Pons (tissue), 1 donor: ENCODE measurements at regions not wholly inside any gene's neighbourhood (a gene's known extent, or its start where the extent isn't known, plus 50 kb on each side); places are given as distances from the start of the nearest gene placed in this dataset.

Source experiments
- DNase-seq: peaks from one replicate; pipeline ENCODE4 v3.0.0-alpha.2; 2016; ENCODE audit warnings: low spot score

- peak; percentile 27 for DNase-seq
These were observed 429.7 kb upstream of the KLF4 start for GRCh38 chr9:107919263-107919662.

GRCh38 chr9:107918749-107919148, 429.2 kb upstream of the KLF4 start:
- peak; percentile 8 for DNase-seq

- DNase-seq, result no peak
These were observed 424.6 kb upstream of the KLF4 start for GRCh38 chr9:107914151-107914550.

- DNase-seq, result peak; percentile 85
These were observed 418.1 kb upstream of the KLF4 start for GRCh38 chr9:107907715-107908114.

- DNase-seq, result no peak
These were observed 417.7 kb upstream of the KLF4 start for GRCh38 chr9:107907255-107907654.

- DNase-seq, result no peak
These were observed 416.5 kb upstream of the KLF4 start for GRCh38 chr9:107906074-107906473.

GRCh38 chr9:107905308-107906020, 415.9 kb upstream of the KLF4 start:
- peak; percentile 55 for DNase-seq

- no peak for DNase-seq
These were observed 410.4 kb upstream of the KLF4 start for GRCh38 chr9:107899961-107900330.

- no peak for DNase-seq
These were observed 409.2 kb upstream of the KLF4 start for GRCh38 chr9:107898761-107899160.

- no peak for DNase-seq
These were observed 407.0 kb upstream of the KLF4 start for GRCh38 chr9:107896544-107896943.

GRCh38 chr9:107895501-107896001, 406.0 kb upstream of the KLF4 start:
- no peak for DNase-seq

GRCh38 chr9:107894572-107895261, 405.1 kb upstream of the KLF4 start:
- no peak for DNase-seq

- no peak for DNase-seq
These were observed 401.4 kb upstream of the KLF4 start for GRCh38 chr9:107890921-107891465.

- no peak for DNase-seq
These were observed 399.2 kb upstream of the KLF4 start for GRCh38 chr9:107888773-107889227.

GRCh38 chr9:107886826-107887225, 397.3 kb upstream of the KLF4 start:
- DNase-seq, result no peak

- no peak for DNase-seq
These were observed 394.0 kb upstream of the KLF4 start for GRCh38 chr9:107883496-107884124.

GRCh38 chr9:107881626-107882300, 392.2 kb upstream of the KLF4 start:
- peak; percentile 39 for DNase-seq

- DNase-seq, result no peak
These were observed 388.9 kb upstream of the KLF4 start for GRCh38 chr9:107878462-107878861.

- DNase-seq, result no peak
These were observed 386.0 kb upstream of the KLF4 start for GRCh38 chr9:107875571-107875980.

- peak; percentile 51 for DNase-seq
These were observed 385.2 kb upstream of the KLF4 start for GRCh38 chr9:107874591-107875369.

- DNase-seq, result no peak
These were observed 384.6 kb upstream of the KLF4 start for GRCh38 chr9:107874137-107874536.
